ENCODE measurements at regions not wholly inside any gene's neighbourhood (a gene's known extent, or its start where the extent isn't known, plus 50 kb on each side); places are given as distances from the start of the nearest gene placed in this dataset.

- no peaks in the 10 kb centered on the region for H3K36me3 ChIP-seq
- no peaks in the 10 kb centered on the region for H3K9me3 ChIP-seq
- no peak for DNase-seq
- no peak overlapping the region for H3K27ac ChIP-seq
- peaks cover 0 to 4% (median 0%) of the 10 kb centered on the region in 3 donors for H3K4me1 ChIP-seq
- intact Hi-C loops (cut with DNase I), result no loop called here
- H3K27me3 ChIP-seq, result no peaks in the 10 kb centered on the region
- H3K4me3 ChIP-seq, result no peak overlapping the region
- no peak for TF ChIP-seq CTCF (IDR thresholded peaks at IDR 0.05)
- TF ChIP-seq POLR2A (IDR thresholded peaks at IDR 0.05), result no peak
- 86 to 88% methylated on average over 6 of the region's 8 CpGs for whole genome bisulfite sequencing, 2 donors
These were observed 118.2 kb downstream of the SEC61B start for GRCh38 chr9:99340281-99340680.

- Histone ChIP-seq H3K4me3 (no peak overlapping the region), H3K9me3 (no peaks in the 10 kb centered on the region), H3K36me3 (no peaks in the 10 kb centered on the region), H3K27ac (no peak overlapping the region), H3K27me3 (no peaks in the 10 kb centered on the region), H3K4me1 (peaks cover 0 to 4% (median 0%) of the 10 kb centered on the region in 3 donors)
- WGBS, 2 donors, result 71 to 83% methylated on average over 5 of the region's 5 CpGs
- intact Hi-C loops (cut with DNase I), result no loop called here
- no peak for TF ChIP-seq POLR2A (IDR thresholded peaks at IDR 0.05)
- no peak for TF ChIP-seq CTCF (IDR thresholded peaks at IDR 0.05)
- no peak for DNase-seq
These were observed 119.6 kb downstream of the SEC61B start for GRCh38 chr9:99341686-99342085.

GRCh38 chr9:99345451-99345850, 123.4 kb downstream of the SEC61B start:
- Histone ChIP-seq H3K4me3 (no peak overlapping the region), H3K27ac (peak overlapping the region in 2 of 4 donors; percentile 43 to 56), H3K9me3 (no peaks in the 10 kb centered on the region), H3K27me3 (no peaks in the 10 kb centered on the region), H3K36me3 (no peaks in the 10 kb centered on the region), H3K4me1 (peaks cover 0 to 4% (median 0%) of the 10 kb centered on the region in 3 donors)
- no peak for DNase-seq
- no peak for TF ChIP-seq CTCF (IDR thresholded peaks at IDR 0.05)
- intact Hi-C loops (cut with DNase I), result no loop called here
- 25 to 41% methylated on average over 1 of the region's 1 CpG for WGBS, 2 donors

- DNase-seq, result no peak
- H3K9me3 ChIP-seq, result no peaks in the 10 kb centered on the region
- H3K36me3 ChIP-seq, result no peaks in the 10 kb centered on the region
- H3K27ac ChIP-seq, result peak overlapping the region in 2 of 4 donors; percentile 31 to 56
- peaks cover 0 to 4% (median 0%) of the 10 kb centered on the region in 3 donors for H3K4me1 ChIP-seq
- no peak overlapping the region for H3K4me3 ChIP-seq
- no peak for TF ChIP-seq POLR2A (IDR thresholded peaks at IDR 0.05)
- TF ChIP-seq CTCF (IDR thresholded peaks at IDR 0.05), result no peak
- H3K27me3 ChIP-seq, result no peaks in the 10 kb centered on the region
- intact Hi-C loops (cut with DNase I), result no loop called here
These were observed 123.9 kb downstream of the SEC61B start for GRCh38 chr9:99345942-99346341.

- H3K27me3 ChIP-seq, result no peaks in the 10 kb centered on the region
- H3K36me3 ChIP-seq, result no peaks in the 10 kb centered on the region
- no peak for TF ChIP-seq CTCF (IDR thresholded peaks at IDR 0.05)
- TF ChIP-seq POLR2A (IDR thresholded peaks at IDR 0.05), result no peak
- no peak for DNase-seq
- H3K9me3 ChIP-seq, result no peaks in the 10 kb centered on the region
- WGBS, 2 donors, result 32 to 40% methylated on average over 4 of the region's 4 CpGs
- intact Hi-C loops (cut with DNase I), result no loop called here
- H3K27ac ChIP-seq, result no peak overlapping the region
- H3K4me3 ChIP-seq, result no peak overlapping the region
- peaks cover 0 to 4% (median 0%) of the 10 kb centered on the region in 3 donors for H3K4me1 ChIP-seq
These were observed 125.5 kb downstream of the SEC61B start for GRCh38 chr9:99347568-99347967.
